Progenitor cell of endocrine pancreas (in vitro differentiated cells): ENCODE measurements at regions not wholly inside any gene's neighbourhood (a gene's known extent, or its start where the extent isn't known, plus 50 kb on each side); places are given as distances from the start of the nearest gene placed in this dataset.
A peak's percentile ranks its signal among the peaks of the same experiment; 100 is the strongest.

ENCODE experiments used
- DNase-seq: peaks from one replicate; pipeline ENCODE4 v3.0.0; 2021; ENCODE audit warnings: low spot score; ENCODE audit not compliant: unreplicated experiment
- H3K27ac Mint-ChIP-seq: 2 replicates; pipeline ENCODE4 v1.8.0; 2021; ENCODE audit warnings: mild to moderate bottlenecking, moderate library complexity, mixed read lengths
- H3K27me3 Mint-ChIP-seq: 2 replicates; pipeline ENCODE4 v1.8.0; 2021; ENCODE audit warnings: mixed read lengths
- H3K36me3 Mint-ChIP-seq: 2 replicates; pipeline ENCODE4 v1.8.0; 2022; ENCODE audit warnings: mixed read lengths; ENCODE audit not compliant: insufficient read depth
- H3K4me1 Mint-ChIP-seq: 2 replicates; pipeline ENCODE4 v1.8.0; 2021; ENCODE audit warnings: low read depth, mixed read lengths
- H3K4me3 Mint-ChIP-seq: 2 replicates; pipeline ENCODE4 v1.8.0; 2021; ENCODE audit warnings: low read depth, mild to moderate bottlenecking, moderate library complexity, mixed read lengths
- H3K9me3 Mint-ChIP-seq: 2 replicates; pipeline ENCODE4 v1.8.0; 2021; ENCODE audit warnings: low read depth, mixed read lengths
- CTCF ChIP-seq: fragments of 200-600 bp; sonication (generic); IDR thresholded peaks from one replicate; pipeline ENCODE4 v1.5.0; 2021; ENCODE audit warnings: antibody characterized with exemption, mild to moderate bottlenecking; ENCODE audit not compliant: unreplicated experiment

- no peak overlapping the region for H3K27ac Mint-ChIP-seq
- no peak for TF ChIP-seq CTCF
- H3K36me3 Mint-ChIP-seq: no peaks in the 10 kb centered on the region
- no peaks in the 10 kb centered on the region for H3K4me1 Mint-ChIP-seq
- H3K4me3 Mint-ChIP-seq: no peak overlapping the region
- H3K27me3 Mint-ChIP-seq: no peaks in the 10 kb centered on the region
- DNase-seq: no peak
- no peaks in the 10 kb centered on the region for H3K9me3 Mint-ChIP-seq
These were observed 116.4 kb downstream of the LARP7 start for GRCh38 chr4:112753333-112753732.

GRCh38 chr4:112759313-112759712 lies 122.4 kb downstream of the LARP7 start:
- Mint-ChIP-seq H3K4me3 (no peak overlapping the region), H3K4me1 (peaks cover 1% of the 10 kb centered on the region), H3K27me3 (no peaks in the 10 kb centered on the region), H3K27ac (no peak overlapping the region), H3K36me3 (no peaks in the 10 kb centered on the region), H3K9me3 (no peaks in the 10 kb centered on the region)
- no peak for DNase-seq
- TF ChIP-seq CTCF: no peak

- no peaks in the 10 kb centered on the region for H3K27me3 Mint-ChIP-seq
- H3K36me3 Mint-ChIP-seq: no peaks in the 10 kb centered on the region
- H3K4me3 Mint-ChIP-seq: no peak overlapping the region
- peak overlapping the region; percentile 4 for H3K27ac Mint-ChIP-seq
- H3K9me3 Mint-ChIP-seq: no peaks in the 10 kb centered on the region
- no peak for DNase-seq
- H3K4me1 Mint-ChIP-seq: peaks cover 7% of the 10 kb centered on the region
- peak; percentile 61 for TF ChIP-seq CTCF
These were observed 128.5 kb downstream of the LARP7 start for GRCh38 chr4:112765317-112765974.

- no peak for DNase-seq
- Mint-ChIP-seq H3K4me3 (no peak overlapping the region), H3K9me3 (no peaks in the 10 kb centered on the region), H3K4me1 (peaks cover 7% of the 10 kb centered on the region), H3K27ac (no peak overlapping the region), H3K36me3 (no peaks in the 10 kb centered on the region), H3K27me3 (no peaks in the 10 kb centered on the region)
- TF ChIP-seq CTCF: peak; percentile 51
These were observed 129.5 kb downstream of the LARP7 start for GRCh38 chr4:112766422-112766821.

GRCh38 chr4:112767386-112767785 lies 130.4 kb downstream of the LARP7 start:
- Mint-ChIP-seq H3K4me3 (no peak overlapping the region), H3K36me3 (no peaks in the 10 kb centered on the region), H3K27ac (no peak overlapping the region), H3K4me1 (peaks cover 5% of the 10 kb centered on the region), H3K9me3 (no peaks in the 10 kb centered on the region), H3K27me3 (no peaks in the 10 kb centered on the region)
- TF ChIP-seq CTCF: no peak
- DNase-seq: no peak
